A172 (cell line): ENCODE measurements at regions not wholly inside any gene's neighbourhood (a gene's known extent, or its start where the extent isn't known, plus 50 kb on each side); places are given as distances from the start of the nearest gene placed in this dataset.

ENCODE experiments used
- DNase-seq: peaks from one replicate; pipeline ENCODE4 v3.0.0-alpha.2; 2015; ENCODE audit warnings: low spot score

- DNase-seq, result no peak
These were observed 110.5 kb upstream of the STT3B start for GRCh38 chr3:31422237-31422636.

GRCh38 chr3:31423482-31423881, 109.2 kb upstream of the STT3B start:
- DNase-seq, result peak; percentile 5

- no peak for DNase-seq
These were observed 107.3 kb upstream of the STT3B start for GRCh38 chr3:31425401-31425800.

- no peak for DNase-seq
These were observed 105.1 kb upstream of the STT3B start for GRCh38 chr3:31427623-31428022.

GRCh38 chr3:31431321-31431720, 101.4 kb upstream of the STT3B start:
- no peak for DNase-seq

DNA sequence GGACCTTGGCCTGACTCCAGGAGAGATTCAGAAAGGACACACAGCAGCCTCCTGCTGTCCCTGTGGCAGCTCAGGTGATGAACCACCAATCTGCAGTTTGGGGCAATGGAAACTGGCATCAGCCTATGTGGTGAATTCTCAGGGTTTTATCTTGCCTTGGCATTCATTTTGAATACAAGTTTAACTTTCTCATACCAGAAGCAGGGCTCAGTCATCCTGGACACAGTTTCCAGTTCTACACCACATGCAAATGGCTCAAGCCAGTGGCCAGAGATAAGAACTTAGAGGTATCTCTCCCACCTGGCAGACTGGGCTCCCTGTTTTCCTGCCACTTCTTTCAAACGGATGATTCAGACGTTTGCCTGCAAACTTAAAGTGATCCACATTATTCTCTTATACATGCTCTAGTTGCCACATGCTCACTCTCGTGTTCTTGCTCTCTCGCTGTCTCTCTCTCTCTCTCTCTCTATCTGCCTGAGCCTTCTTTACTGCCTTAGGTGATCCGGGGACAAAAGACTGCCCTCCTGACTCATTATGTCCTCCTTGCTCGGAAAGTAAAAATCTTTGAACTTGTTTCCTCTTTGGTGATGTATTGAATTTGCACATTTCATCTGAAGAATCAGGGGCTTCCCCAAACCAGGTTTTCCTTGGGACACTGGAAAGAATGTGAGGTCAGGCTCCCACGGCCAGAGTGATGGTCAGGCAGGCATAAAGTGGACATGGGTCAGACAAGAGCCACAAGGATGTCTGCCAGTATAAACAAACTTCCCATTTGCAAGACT, 99.6 kb upstream of the STT3B start:
- DNase-seq, result peak; percentile 38

DNA sequence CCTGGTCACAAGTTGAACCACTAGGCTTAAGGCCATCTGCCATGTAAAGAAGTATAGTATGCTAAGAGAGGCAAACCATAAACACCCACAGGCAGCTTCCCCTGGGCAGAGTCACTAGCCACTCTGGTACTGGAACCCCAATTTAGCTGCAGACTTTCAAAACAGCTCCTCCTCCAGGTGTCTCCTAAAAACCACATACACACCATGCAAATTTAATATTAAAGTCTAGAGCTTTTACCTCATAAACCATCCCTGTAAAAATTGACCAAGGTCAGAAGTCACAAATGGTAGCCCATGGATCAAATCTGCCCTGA, 99.1 kb upstream of the STT3B start:
- no peak for DNase-seq

DNA sequence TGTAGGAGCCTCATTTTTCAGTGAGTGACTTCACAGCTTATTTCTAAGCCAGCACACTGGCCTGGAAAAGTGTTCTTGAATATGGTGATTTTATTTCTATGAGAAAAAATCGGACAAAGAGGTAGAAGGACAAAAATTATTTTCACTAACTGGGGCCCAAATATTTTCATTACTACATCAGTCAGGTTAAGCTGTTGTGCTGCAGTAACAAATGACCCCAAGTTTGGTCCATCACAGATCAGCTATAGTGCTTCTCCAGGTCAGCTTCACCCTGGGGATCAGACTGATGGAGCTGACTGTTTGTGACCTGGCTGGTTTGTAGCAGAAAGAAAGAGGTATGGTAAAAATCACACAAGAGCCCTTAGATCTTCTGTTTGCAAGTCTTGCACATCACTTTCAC, 97.9 kb upstream of the STT3B start:
- DNase-seq, result no peak

- no peak for DNase-seq
These were observed 95.9 kb upstream of the STT3B start for GRCh38 chr3:31436830-31437229.

- no peak for DNase-seq
These were observed 94.0 kb upstream of the STT3B start for GRCh38 chr3:31438742-31439141.

DNA sequence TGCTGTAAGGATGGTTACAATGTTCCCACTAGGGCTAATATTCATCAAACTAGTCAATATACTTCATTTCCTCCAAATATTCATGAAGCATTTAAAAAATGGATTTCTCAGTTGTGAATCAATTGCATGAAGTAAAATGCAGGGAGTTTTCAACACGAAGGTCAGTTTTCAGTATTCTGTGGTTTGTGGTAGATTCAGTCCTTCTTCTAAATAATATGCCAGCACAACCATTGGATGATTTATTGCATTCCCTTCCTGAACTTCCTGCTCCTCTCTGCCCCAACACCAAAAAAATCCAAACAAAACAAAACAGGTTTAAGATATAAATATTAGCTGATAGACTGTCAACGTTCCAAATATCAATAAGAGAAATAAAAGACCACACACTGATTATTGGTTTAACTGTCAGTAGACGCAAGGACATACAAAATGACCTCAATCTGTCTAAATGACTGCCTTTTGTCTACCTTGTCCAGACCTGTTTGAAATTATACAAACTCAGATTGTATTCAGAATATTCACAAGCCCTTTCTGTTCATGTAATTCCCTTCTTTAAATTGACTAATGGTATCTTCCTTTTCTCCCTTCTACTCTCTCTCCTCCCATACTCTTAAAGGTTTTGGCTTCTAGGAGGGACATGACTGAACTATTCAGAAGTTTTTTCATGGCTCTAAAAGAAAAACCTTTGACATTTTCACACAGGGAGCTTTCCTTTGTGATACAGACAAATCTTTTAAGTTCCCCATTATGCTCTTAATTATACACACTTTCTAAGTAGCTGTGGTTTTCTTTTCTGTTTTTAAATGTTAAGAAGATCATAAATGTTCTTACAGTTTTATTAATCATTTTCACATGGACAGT, 92.6 kb upstream of the STT3B start:
- peak; percentile 8 for DNase-seq

GRCh38 chr3:31440878-31441277, 91.8 kb upstream of the STT3B start:
- no peak for DNase-seq

GRCh38 chr3:31442755-31443154, 90.0 kb upstream of the STT3B start:
- DNase-seq, result no peak

DNA sequence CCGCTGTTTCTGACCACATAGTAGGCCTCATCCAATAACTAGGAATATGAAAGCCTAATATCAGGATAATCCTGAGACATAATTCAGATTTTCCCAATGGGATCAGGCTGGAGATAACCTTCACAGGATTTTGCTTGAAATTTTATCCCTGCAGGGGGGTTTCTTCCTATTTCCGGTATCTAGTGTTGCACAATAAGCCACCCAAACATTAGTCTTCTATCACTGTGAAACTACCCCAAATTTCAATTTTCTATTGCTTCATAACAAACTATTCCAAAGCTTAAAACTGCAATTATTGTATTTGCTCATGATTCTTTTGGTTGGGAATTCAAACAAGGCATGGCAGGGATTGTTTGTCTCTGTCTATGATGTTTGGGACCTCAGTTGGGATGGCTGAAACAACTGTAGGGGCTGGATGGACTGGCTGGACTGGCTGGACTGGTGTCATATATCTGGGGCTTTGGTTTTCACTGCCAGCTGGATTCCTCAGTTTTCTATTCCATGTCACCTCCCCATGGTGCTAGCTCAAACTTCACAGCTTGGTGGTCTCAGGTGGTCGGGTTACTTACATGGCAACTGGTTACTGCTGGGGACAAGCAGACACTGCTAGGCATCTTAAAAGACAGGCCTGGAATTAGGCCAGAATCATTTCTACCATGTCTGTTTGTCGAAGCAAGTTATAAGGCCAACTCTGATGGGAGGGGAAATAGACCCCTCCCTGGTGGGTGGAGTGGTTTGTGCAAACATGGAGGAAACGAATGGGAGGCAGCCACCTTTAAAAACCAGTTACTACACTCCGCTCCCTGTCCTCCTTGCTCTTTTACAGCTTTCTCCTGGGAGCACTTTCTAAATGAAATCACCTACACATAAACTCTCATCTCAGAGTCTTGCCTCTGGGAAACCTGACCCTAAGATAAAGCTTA, 88.2 kb upstream of the STT3B start:
- no peak for DNase-seq

GRCh38 chr3:31445701-31446100, 87.0 kb upstream of the STT3B start:
- no peak for DNase-seq

DNA sequence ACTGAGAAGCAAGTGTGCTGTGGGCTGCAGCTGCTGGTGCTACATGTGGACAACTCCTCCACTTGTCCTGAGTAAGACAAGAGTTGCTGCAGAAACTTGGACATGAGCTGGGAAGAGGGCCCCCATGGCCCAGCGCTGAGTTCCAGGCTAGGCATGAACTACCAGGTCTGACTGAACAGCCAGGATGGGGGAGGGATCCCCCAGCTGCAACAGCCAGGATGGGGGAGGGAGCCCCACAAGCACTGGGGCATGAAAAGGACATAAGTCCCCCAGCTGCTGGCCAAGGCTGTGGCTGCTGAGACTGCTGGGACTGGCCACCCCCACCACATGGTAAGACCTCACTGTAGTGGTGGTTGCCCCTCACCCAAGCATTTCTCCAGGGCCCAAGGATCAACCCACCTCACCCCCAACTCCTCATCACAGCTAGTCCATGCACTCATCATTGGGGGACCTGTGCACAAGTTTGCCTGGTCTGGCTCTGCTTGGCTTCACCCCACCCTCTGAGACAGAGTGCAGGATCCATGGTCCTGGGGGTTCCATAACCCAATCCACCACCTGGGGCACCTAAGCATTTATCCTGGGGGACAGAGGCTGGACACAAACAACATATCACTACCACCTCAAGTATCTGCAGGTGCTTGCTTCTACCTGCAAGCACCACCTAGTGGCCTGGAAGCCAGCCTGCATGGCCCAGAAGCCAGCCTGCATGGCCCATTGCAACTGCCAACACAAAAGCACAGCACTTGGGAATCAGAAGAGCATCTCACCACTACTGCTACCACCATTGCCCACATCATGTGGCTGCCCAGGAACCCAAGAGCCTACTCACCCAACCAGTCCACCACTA, 84.5 kb upstream of the STT3B start:
- peak; percentile 21 for DNase-seq

DNA sequence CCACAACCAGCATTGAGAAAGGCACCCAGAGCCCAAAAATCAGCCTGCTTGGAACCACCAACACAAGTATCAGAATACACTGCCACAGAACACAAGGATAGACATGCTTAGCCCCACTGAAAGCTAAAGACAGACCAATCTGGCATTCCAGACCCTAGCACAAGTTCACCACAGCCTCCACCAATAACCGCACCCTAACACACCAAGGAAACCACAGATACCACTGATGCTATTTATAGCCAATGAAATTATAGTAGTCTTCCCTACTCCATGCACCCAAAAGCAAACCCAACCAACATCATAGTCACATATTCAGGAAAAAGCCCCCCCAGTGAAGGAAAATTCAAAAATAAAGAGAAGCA, 83.9 kb upstream of the STT3B start:
- DNase-seq, result no peak

- DNase-seq, result no peak
These were observed 83.4 kb upstream of the STT3B start for GRCh38 chr3:31449318-31449717.

GRCh38 chr3:31450345-31450744, 82.4 kb upstream of the STT3B start:
- no peak for DNase-seq

GRCh38 chr3:31452495-31453106, 80.1 kb upstream of the STT3B start:
- DNase-seq, result no peak

DNA sequence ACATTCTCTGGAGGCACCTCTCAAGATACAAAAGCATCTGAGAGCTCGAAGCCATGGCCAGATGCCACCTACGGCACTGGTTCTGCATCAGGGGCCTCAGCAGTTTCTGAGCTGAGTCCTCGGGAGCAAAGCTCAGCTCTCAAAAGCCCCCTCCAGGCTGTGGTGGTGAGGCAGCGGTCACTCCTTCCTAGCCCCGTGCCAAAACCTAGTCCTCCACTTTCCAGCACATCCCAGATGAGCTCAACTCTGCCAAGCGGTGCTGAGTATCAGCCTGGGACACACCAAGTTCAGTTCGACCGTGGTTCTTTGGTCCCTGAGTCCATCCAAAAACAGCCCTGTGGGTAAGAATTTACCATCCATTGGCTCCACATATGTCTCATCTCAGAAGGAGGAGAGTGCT, 79.3 kb upstream of the STT3B start:
- no peak for DNase-seq
